Panc1 (cell line): ENCODE measurements at regions not wholly inside any gene's neighbourhood (a gene's known extent, or its start where the extent isn't known, plus 50 kb on each side); places are given as distances from the start of the nearest gene placed in this dataset.
"Not testable (repeated sequence)": the region's sequence is repeated elsewhere in the genome, so short reads cannot be mapped to it uniquely, and the experiment has no call there.

Experiments
- ATAC-seq: fragments of 200-7000 bp; cut with Tn5 transposase; 2 replicates; pipeline ENCODE4 v1.9.1; 2020; ENCODE audit warnings: mild to moderate bottlenecking, moderate library complexity
- BruUV-seq: library from RNA; stranded (reverse); fragments of 400-500 nt; replicated peaks from 2 replicates; lab custom pipeline; 2021; lab: Mats Ljungman, UMichigan
- CTCF ChIA-PET: fragments of 300-600 bp; sonication (Branson Sonifier 250); formaldehyde crosslinking; loops from one replicate; lab custom pipeline; 2022; ENCODE audit warnings: antibody characterized with exemption; lab: Charles Lee
- POLR2A ChIA-PET: fragments of 300-600 bp; sonication (Branson Sonifier 250); formaldehyde crosslinking; loops from one replicate; lab custom pipeline; 2022; ENCODE audit warnings: antibody characterized with exemption; lab: Charles Lee
- DNase-seq: peaks from one replicate; pipeline ENCODE4 v3.0.0-alpha.2; 2010; ENCODE audit warnings: low read depth, low spot score
- H3K27ac ChIP-seq: 2 replicates; pipeline ENCODE4 v1.5.1; 2011; ENCODE audit warnings: mild to moderate bottlenecking, low read length, inconsistent platforms
- H3K27me3 ChIP-seq: fragments of 200-500 bp; sonication (Bioruptor generic); 2 replicates; pipeline ENCODE4 v1.6.0; 2014; ENCODE audit warnings: low read length, inconsistent platforms; ENCODE audit not compliant: control insufficient read depth, insufficient read depth
- H3K36me3 ChIP-seq: fragments of 200-500 bp; sonication (Bioruptor generic); 2 replicates; pipeline ENCODE4 v1.5.1; 2014; ENCODE audit warnings: inconsistent platforms, mild to moderate bottlenecking, low read length, moderate library complexity; ENCODE audit not compliant: control insufficient read depth, insufficient read depth
- H3K4me1 ChIP-seq: 2 replicates; pipeline ENCODE4 v1.5.1; 2011; ENCODE audit warnings: inconsistent platforms, mild to moderate bottlenecking, low read length, moderate library complexity; ENCODE audit not compliant: control insufficient read depth, insufficient read depth
- H3K4me3 ChIP-seq, 2 experiments: 2 replicates each; pipeline ENCODE4 v1.5.1; 2011 to 2012; ENCODE audit warnings: low read depth in 2 of 2, low read length in 2 of 2, mild to moderate bottlenecking in 2 of 2, inconsistent platforms in 1 of 2, moderate library complexity in 1 of 2
- H3K9me3 ChIP-seq: fragments of 200-500 bp; sonication (Bioruptor generic); 2 replicates; pipeline ENCODE4 v1.5.1; 2014; ENCODE audit warnings: low read depth, mild to moderate bottlenecking, inconsistent platforms, low read length, moderate library complexity; ENCODE audit not compliant: control insufficient read depth, insufficient read depth
- POLR2AphosphoS5 ChIP-seq: IDR thresholded peaks from 2 replicates; pipeline ENCODE4 v1.6.1; 2012; ENCODE audit warnings: mild to moderate bottlenecking, low read depth, low read length, moderate library complexity
- SIN3A ChIP-seq: IDR thresholded peaks from 2 replicates; pipeline ENCODE4 v1.6.1; 2012; ENCODE audit warnings: low read depth, mild to moderate bottlenecking, low read length, moderate library complexity, borderline replicate concordance; ENCODE audit not compliant: insufficient read depth
- TCF7L2 ChIP-seq: IDR thresholded peaks from 2 replicates; pipeline ENCODE4 v1.6.1; 2011; ENCODE audit warnings: mild to moderate bottlenecking, low read depth, low read length, inconsistent platforms
- in situ Hi-C: cut with HindIII; loops from 2 replicates; pipeline ENCODE4 v1.10.0; 2016; ENCODE audit warnings: low sequenced_read_pairs, low pct_unique_long_range_greater_than_20kb
- intact Hi-C: fragments of 100-400 bp; cut with micrococcal nuclease; formaldehyde crosslinking; loops from one replicate; pipeline ENCODE4 v1.10.0; 2022; ENCODE audit not compliant: unreplicated experiment
- TF ChIP-seq, protein P1 (sequence below), 2 experiments: IDR thresholded peaks; 2 replicates each; pipeline ENCODE4 v1.6.1; 2011 to 2012; ENCODE audit warnings: low read depth in 2 of 2, control low read depth in 1 of 2, low read length in 1 of 2, mild to moderate bottlenecking in 1 of 2, moderate library complexity in 1 of 2; ENCODE audit not compliant: insufficient read depth in 1 of 2
- TF ChIP-seq, protein P2 (sequence below): fragments of 450-650 bp; IDR thresholded peaks from 2 replicates; pipeline ENCODE4 v1.5.1; 2017; ENCODE audit warnings: mild to moderate bottlenecking

DNA sequence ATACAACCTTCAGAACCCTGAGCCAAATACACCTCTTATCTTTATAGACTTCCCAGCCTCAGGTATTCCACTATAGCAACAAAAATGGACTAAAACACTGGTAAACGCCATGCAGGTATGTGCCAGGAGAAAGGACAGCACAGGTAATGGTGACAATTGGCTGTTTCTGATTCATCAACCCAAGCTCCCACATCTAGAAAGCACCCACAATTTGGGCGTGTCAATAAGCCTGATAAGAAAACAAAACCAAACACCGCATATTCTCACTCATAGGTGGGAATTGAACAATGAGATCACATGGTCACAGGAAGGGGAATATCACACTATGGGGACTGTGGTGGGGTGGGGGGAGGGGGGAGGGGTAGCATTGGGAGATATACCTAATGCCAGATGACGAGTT lies 348.5 kb downstream of the GADD45G start:
- H3K36me3 ChIP-seq, H3K9me3 ChIP-seq, intact Hi-C loops, H3K27ac ChIP-seq, ATAC-seq, POLR2A ChIA-PET, DNase-seq, CTCF ChIA-PET, H3K4me1 ChIP-seq, BruUV-seq, in situ Hi-C loops, H3K27me3 ChIP-seq, H3K4me3 ChIP-seq: not testable (repeated sequence)

DNA sequence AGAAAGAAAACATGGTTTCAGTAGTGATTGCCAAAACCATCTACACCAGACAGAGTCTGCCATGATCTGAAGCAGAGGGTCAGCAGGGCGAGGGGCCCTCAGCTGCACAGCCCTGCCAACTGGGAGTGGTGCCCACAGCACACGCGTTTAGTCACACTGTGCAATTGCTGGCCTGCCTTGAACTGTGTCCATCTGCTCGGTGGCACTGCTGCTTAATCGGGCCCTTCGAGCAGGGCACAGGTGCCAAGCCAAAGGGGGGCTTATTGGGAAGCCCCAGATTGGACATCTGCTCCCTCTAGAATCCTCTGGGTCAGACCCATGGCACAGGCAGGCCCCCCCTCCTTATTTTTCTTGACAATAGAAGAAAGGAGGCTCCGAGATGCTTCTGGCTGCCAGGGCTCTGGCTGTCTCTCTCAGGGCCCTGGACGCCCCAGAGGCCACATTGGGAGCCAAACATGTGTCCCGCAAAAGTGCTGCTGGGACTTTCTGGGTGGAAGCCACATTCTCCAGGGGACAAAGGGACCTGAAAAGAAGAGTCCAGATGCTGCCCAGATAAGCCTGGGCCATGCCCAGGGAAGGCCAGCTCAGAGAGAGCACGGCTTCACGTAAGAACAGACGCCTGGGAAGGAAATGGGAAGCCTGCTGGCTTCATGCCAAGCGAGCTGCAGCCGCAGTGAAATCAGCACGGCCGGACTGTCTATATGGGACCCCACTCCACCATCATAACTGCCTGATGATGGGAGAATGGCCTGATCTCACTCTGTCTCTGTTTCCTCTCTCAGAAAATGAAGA lies 349.2 kb downstream of the GADD45G start:
- Histone ChIP-seq H3K36me3 (no peaks in the 10 kb centered on the region), H3K27ac (no peak overlapping the region), H3K4me1 (no peaks in the 10 kb centered on the region), H3K4me3 (no peak overlapping the region), H3K27me3 (no peaks in the 10 kb centered on the region), H3K9me3 (no peaks in the 10 kb centered on the region)
- ChIA-PET CTCF (no interaction called here), POLR2A (no interaction called here)
- in situ Hi-C loops (no loop called here), intact Hi-C loops (no loop called here)
- no TSS peak for BruUV-seq
- DNase-seq (no peak), ATAC-seq (no peak)
- no peak for TF ChIP-seq SIN3A
- no peak for TF ChIP-seq POLR2AphosphoS5
- no peak for TF ChIP-seq TCF7L2
- TF ChIP-seq, protein P1, sequence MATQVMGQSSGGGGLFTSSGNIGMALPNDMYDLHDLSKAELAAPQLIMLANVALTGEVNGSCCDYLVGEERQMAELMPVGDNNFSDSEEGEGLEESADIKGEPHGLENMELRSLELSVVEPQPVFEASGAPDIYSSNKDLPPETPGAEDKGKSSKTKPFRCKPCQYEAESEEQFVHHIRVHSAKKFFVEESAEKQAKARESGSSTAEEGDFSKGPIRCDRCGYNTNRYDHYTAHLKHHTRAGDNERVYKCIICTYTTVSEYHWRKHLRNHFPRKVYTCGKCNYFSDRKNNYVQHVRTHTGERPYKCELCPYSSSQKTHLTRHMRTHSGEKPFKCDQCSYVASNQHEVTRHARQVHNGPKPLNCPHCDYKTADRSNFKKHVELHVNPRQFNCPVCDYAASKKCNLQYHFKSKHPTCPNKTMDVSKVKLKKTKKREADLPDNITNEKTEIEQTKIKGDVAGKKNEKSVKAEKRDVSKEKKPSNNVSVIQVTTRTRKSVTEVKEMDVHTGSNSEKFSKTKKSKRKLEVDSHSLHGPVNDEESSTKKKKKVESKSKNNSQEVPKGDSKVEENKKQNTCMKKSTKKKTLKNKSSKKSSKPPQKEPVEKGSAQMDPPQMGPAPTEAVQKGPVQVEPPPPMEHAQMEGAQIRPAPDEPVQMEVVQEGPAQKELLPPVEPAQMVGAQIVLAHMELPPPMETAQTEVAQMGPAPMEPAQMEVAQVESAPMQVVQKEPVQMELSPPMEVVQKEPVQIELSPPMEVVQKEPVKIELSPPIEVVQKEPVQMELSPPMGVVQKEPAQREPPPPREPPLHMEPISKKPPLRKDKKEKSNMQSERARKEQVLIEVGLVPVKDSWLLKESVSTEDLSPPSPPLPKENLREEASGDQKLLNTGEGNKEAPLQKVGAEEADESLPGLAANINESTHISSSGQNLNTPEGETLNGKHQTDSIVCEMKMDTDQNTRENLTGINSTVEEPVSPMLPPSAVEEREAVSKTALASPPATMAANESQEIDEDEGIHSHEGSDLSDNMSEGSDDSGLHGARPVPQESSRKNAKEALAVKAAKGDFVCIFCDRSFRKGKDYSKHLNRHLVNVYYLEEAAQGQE (IDR thresholded peaks at IDR 0.05; ENCODE audit: insufficient read depth in 1 of 2, low read depth in 2 of 2, low read length in 1 of 2): no peak
- TF ChIP-seq, protein P2, sequence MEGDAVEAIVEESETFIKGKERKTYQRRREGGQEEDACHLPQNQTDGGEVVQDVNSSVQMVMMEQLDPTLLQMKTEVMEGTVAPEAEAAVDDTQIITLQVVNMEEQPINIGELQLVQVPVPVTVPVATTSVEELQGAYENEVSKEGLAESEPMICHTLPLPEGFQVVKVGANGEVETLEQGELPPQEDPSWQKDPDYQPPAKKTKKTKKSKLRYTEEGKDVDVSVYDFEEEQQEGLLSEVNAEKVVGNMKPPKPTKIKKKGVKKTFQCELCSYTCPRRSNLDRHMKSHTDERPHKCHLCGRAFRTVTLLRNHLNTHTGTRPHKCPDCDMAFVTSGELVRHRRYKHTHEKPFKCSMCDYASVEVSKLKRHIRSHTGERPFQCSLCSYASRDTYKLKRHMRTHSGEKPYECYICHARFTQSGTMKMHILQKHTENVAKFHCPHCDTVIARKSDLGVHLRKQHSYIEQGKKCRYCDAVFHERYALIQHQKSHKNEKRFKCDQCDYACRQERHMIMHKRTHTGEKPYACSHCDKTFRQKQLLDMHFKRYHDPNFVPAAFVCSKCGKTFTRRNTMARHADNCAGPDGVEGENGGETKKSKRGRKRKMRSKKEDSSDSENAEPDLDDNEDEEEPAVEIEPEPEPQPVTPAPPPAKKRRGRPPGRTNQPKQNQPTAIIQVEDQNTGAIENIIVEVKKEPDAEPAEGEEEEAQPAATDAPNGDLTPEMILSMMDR: no peak

DNA sequence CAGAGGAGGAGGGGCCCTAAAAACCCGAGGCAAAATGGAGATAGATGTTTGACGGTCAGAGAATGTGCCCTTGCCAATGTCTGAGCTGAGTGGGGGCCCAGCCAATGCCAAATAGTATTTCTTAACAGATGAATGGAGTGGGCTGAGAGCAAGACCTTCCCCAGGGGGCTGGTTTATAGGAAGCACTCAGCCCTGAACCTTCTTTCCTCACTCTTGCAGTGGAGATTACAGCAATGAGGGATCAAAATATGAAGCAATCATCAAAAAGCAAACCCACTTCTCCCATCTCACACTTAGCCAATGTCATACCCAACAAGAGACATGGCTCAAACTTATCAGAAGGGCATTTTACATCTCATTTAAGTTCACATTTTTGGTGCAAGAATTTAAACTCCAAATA lies 350.3 kb downstream of the GADD45G start:
- TF ChIP-seq, protein P1 (IDR thresholded peaks at IDR 0.05; ENCODE audit: insufficient read depth in 1 of 2, low read depth in 2 of 2, low read length in 1 of 2): no peak
- TF ChIP-seq SIN3A (no peak), TCF7L2 (no peak), POLR2AphosphoS5 (no peak)
- TF ChIP-seq, protein P2: no peak
- no TSS peak for BruUV-seq
- Histone ChIP-seq H3K27me3 (no peaks in the 10 kb centered on the region), H3K4me3 (no peak overlapping the region), H3K27ac (no peak overlapping the region), H3K9me3 (no peaks in the 10 kb centered on the region), H3K4me1 (no peaks in the 10 kb centered on the region), H3K36me3 (no peaks in the 10 kb centered on the region)
- ChIA-PET POLR2A (no interaction called here), CTCF (no interaction called here)
- DNase-seq: no peak
- intact Hi-C loops: no loop called here
- no peak for ATAC-seq
- in situ Hi-C loops: no loop called here
